ENCODE measurements at regions not wholly inside any gene's neighbourhood (a gene's known extent, or its start where the extent isn't known, plus 50 kb on each side); places are given as distances from the start of the nearest gene placed in this dataset.

GRCh38 chr14:61140872-61141271 is 140.3 kb downstream of the TMEM30B start:
- TF ChIP-seq CTCF (IDR thresholded peaks at IDR 0.05; ENCODE audit: low read depth, low read length): no peak
- no peak for TF ChIP-seq POLR2A (IDR thresholded peaks at IDR 0.05; ENCODE audit: extremely low read depth, insufficient read length)
- TF ChIP-seq, protein P1, sequence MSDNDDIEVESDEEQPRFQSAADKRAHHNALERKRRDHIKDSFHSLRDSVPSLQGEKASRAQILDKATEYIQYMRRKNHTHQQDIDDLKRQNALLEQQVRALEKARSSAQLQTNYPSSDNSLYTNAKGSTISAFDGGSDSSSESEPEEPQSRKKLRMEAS (IDR thresholded peaks at IDR 0.05; ENCODE audit: low read depth, low read length): no peak
- TF ChIP-seq MYC (IDR thresholded peaks at IDR 0.05; ENCODE audit: low read depth, low read length): no peak
